PC-3 (cell line): ENCODE measurements at regions not wholly inside any gene's neighbourhood (a gene's known extent, or its start where the extent isn't known, plus 50 kb on each side); places are given as distances from the start of the nearest gene placed in this dataset.

Source experiments
- EZH2 ChIP-seq: fragments of 300-600 bp; sonication (generic); IDR thresholded peaks from one replicate; pipeline ENCODE4 v1.6.1; 2017; ENCODE audit warnings: antibody characterized with exemption, mild to moderate bottlenecking, low read length; ENCODE audit not compliant: unreplicated experiment
- EZH2phosphoT487 ChIP-seq: fragments of 300-600 bp; sonication (generic); IDR thresholded peaks from 2 replicates; pipeline ENCODE4 v1.6.1; 2018; ENCODE audit warnings: mild to moderate bottlenecking, antibody characterized with exemption, low read length, borderline replicate concordance
- TF ChIP-seq, protein P1 (sequence below): fragments of 300-600 bp; sonication (generic); conservative IDR thresholded peaks from 2 replicates; pipeline ENCODE4 v1.5.1; 2017; ENCODE audit warnings: antibody characterized with exemption, low read depth, mild to moderate bottlenecking, low read length

DNA sequence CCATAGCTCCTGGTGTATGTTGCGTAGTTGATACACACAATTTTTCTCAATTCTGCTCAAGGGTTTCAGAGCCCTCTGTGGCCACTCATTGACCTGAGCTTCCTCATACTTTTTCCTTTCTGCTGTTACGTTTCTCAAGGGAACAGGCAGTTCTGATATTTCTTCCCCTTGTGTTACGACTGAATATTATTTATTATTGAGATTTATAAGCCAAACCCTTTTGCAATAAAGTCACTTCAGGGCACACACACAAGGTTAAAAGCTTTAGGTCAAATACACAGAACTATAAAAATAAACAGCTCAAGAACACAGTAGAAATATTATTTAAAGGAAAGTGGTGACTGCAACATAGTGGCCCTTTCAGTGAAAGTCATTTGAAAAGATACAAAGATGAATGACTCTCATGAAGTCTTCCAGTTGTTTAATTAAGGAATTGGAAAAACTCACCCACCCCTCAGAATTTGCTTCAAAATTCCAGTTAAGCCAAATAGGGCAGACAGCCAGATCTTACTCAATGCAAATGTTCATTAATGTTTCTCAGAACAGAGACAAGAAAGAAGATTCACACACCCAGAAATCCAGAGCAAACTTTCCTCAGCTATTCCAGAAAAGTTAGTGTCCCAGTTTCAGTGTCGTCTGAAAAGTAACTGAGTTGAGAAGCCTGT, 179.7 kb downstream of the TRIB2 start:
- TF ChIP-seq, protein P1, sequence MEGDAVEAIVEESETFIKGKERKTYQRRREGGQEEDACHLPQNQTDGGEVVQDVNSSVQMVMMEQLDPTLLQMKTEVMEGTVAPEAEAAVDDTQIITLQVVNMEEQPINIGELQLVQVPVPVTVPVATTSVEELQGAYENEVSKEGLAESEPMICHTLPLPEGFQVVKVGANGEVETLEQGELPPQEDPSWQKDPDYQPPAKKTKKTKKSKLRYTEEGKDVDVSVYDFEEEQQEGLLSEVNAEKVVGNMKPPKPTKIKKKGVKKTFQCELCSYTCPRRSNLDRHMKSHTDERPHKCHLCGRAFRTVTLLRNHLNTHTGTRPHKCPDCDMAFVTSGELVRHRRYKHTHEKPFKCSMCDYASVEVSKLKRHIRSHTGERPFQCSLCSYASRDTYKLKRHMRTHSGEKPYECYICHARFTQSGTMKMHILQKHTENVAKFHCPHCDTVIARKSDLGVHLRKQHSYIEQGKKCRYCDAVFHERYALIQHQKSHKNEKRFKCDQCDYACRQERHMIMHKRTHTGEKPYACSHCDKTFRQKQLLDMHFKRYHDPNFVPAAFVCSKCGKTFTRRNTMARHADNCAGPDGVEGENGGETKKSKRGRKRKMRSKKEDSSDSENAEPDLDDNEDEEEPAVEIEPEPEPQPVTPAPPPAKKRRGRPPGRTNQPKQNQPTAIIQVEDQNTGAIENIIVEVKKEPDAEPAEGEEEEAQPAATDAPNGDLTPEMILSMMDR: no peak
- TF ChIP-seq EZH2phosphoT487 (no peak), EZH2 (no peak)
